Retinal pigment epithelial cell (primary cell): ENCODE measurements at regions not wholly inside any gene's neighbourhood (a gene's known extent, or its start where the extent isn't known, plus 50 kb on each side); places are given as distances from the start of the nearest gene placed in this dataset.

Experiments used
- DNase-seq: peaks from one replicate; pipeline ENCODE4 v3.0.0-alpha.2; 2010; ENCODE audit warnings: low read depth
- H3K4me3 ChIP-seq: 2 replicates; pipeline ENCODE4 v1.5.1; 2011; ENCODE audit warnings: mild to moderate bottlenecking, low read length, control low read depth, moderate library complexity
- CTCF ChIP-seq: conservative IDR thresholded peaks from 2 replicates; pipeline ENCODE4 v1.5.1; 2011; ENCODE audit warnings: low read depth, low read length, control low read depth, inconsistent platforms

GRCh38 chr5:8769631-8770030, 776.2 kb downstream of the SEMA5A start:
- H3K4me3 ChIP-seq: no peak overlapping the region
- DNase-seq: no peak
- no peak for TF ChIP-seq CTCF

GRCh38 chr5:8770431-8770830, 775.4 kb downstream of the SEMA5A start:
- no peak for DNase-seq
- no peak for TF ChIP-seq CTCF
- no peak overlapping the region for H3K4me3 ChIP-seq

- DNase-seq: no peak
- no peak for TF ChIP-seq CTCF
These were observed 772.7 kb downstream of the SEMA5A start for GRCh38 chr5:8773046-8773615.

GRCh38 chr5:8784692-8785091, 761.2 kb downstream of the SEMA5A start:
- DNase-seq: no peak
- no peak overlapping the region for H3K4me3 ChIP-seq
- no peak for TF ChIP-seq CTCF

More at GRCh38 chr5:8773046-8773615, 772.7 kb downstream of the SEMA5A start:
- H3K4me3 ChIP-seq: no peak overlapping the region

GRCh38 chr5:8788246-8788645, 757.6 kb downstream of the SEMA5A start:
- H3K4me3 ChIP-seq: no peak overlapping the region
- DNase-seq: no peak
- TF ChIP-seq CTCF: no peak

- TF ChIP-seq CTCF: no peak
- H3K4me3 ChIP-seq: no peak overlapping the region
- DNase-seq: no peak
These were observed 740.2 kb downstream of the SEMA5A start for GRCh38 chr5:8805653-8806052.

GRCh38 chr5:8807636-8808035, 738.2 kb downstream of the SEMA5A start:
- no peak for TF ChIP-seq CTCF
- DNase-seq: no peak
- H3K4me3 ChIP-seq: no peak overlapping the region
